OCI-LY7 (cell line): ENCODE measurements at regions not wholly inside any gene's neighbourhood (a gene's known extent, or its start where the extent isn't known, plus 50 kb on each side); places are given as distances from the start of the nearest gene placed in this dataset.

ENCODE experiments used
- EZH2phosphoT487 ChIP-seq: fragments of 200-600 bp; sonication (generic); IDR thresholded peaks from 2 replicates; pipeline ENCODE4 v1.6.1; 2018; ENCODE audit warnings: low read depth, borderline replicate concordance, mild to moderate bottlenecking, mixed run types, antibody characterized with exemption, low read length, moderate library complexity, mixed read lengths
- TF ChIP-seq, protein P1 (sequence below): fragments of 200-600 bp; sonication (generic); conservative IDR thresholded peaks from 2 replicates; pipeline ENCODE4 v1.5.1; 2014; ENCODE audit warnings: mild to moderate bottlenecking, antibody characterized with exemption, low read length, moderate library complexity, mixed read lengths

DNA sequence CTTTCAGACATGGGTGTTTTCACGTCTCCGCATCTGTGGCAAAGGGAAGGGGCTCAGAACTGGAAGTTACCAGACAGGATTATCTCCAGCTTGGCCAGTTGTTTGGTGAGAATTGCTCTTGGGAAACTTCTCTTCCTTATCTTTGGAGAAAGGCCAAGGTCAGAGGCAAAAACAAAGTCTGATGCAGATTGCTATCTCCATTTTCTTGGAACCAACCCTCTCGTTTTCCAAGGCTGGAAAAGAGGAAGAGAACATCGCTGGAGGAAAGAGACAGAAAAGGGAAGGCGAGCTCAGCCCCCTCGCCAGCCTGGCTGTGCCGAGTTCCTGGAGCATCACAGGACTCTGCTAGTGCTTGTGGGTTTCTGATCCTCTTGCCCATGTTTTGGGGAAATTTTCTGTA lies 396.8 kb upstream of the SHH start:
- TF ChIP-seq, protein P1, sequence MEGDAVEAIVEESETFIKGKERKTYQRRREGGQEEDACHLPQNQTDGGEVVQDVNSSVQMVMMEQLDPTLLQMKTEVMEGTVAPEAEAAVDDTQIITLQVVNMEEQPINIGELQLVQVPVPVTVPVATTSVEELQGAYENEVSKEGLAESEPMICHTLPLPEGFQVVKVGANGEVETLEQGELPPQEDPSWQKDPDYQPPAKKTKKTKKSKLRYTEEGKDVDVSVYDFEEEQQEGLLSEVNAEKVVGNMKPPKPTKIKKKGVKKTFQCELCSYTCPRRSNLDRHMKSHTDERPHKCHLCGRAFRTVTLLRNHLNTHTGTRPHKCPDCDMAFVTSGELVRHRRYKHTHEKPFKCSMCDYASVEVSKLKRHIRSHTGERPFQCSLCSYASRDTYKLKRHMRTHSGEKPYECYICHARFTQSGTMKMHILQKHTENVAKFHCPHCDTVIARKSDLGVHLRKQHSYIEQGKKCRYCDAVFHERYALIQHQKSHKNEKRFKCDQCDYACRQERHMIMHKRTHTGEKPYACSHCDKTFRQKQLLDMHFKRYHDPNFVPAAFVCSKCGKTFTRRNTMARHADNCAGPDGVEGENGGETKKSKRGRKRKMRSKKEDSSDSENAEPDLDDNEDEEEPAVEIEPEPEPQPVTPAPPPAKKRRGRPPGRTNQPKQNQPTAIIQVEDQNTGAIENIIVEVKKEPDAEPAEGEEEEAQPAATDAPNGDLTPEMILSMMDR = no peak
- TF ChIP-seq EZH2phosphoT487 = no peak
